HG03139 (cell line): ENCODE measurements at regions not wholly inside any gene's neighbourhood (a gene's known extent, or its start where the extent isn't known, plus 50 kb on each side); places are given as distances from the start of the nearest gene placed in this dataset.

ENCODE experiments used
- ATAC-seq: cut with Tn5 transposase; IDR thresholded peaks from one replicate; pipeline ENCODE4 v1.9.1; 2021; ENCODE audit not compliant: unreplicated experiment

DNA sequence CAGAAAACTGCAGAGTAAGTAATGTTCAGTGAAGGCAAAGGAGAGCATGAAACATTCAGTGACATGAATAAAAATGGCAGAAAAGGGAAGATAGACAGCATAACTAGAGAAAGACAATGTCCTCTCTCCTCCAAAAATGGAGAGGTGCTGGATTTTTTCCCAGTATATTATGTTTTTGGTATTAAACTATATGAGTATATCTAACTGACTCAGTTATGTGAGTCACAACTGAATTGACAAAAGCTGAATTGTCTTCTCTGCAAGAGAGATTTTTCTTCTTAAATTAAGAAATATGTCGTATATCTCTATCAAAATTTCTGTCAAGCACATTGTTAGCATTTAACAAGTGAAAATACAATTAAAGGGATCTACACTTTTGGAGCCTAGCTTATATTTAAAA is 375.1 kb downstream of the CHSY3 start:
- ATAC-seq: no peak

DNA sequence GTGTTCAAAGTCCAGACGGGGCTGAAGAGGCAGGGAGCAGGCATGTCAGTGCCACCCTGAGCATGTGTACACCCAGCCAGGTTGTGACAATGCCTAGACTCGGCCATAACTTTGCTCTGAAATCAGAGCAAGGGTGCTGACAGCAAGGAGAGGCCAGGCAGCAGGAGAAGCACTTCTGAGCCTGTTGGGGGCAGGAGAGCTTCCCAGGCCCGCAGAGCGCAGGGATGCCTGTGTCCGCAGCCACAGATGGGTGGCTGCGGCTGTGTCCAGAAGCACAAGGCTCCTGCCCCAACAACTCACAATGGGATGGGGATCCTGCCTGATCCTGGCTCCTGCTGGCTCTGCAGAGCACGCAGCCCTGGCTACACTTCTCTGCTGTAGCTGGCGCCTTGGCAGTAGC is 373.9 kb downstream of the CHSY3 start:
- ATAC-seq: no peak

DNA sequence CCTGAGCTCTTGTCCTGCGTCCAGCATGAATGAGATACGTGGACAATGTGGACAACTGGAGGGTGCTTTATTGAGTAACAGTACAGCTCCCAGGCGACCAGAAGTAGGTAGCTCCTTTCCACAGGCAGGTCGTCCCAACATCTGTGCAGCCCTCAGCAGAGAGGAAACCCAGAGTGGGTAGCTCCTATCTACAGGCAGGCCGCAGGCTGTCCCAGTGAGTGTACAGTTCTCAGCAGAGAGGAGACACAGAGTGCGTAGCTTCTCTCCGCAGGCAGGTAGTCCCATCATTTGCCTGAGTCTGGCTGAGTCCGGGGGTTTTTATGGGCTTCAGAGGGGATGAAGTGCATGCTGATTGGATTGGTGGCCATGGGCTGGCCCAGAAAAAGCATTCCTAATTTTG is 373.3 kb downstream of the CHSY3 start:
- no peak for ATAC-seq

DNA sequence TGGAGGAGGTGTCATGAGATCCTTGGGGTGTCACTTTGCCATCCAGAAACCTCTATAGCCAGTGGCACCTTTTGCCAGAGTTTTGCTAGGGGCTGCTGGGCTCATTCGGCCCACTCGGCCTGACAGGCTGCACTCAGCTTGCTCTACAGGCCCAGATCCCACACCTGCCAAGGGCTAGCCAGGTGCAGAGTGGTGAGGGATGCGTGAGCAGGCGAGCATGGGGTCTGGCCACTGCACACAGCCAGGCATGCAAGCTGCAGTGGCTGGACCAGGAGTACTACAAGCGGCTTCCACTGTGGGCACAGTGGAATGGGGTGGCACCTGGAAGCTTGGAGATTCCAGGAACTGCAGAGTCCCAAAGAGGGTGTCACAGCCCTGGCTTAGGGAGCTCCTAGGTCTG is 372.7 kb downstream of the CHSY3 start:
- no peak for ATAC-seq

DNA sequence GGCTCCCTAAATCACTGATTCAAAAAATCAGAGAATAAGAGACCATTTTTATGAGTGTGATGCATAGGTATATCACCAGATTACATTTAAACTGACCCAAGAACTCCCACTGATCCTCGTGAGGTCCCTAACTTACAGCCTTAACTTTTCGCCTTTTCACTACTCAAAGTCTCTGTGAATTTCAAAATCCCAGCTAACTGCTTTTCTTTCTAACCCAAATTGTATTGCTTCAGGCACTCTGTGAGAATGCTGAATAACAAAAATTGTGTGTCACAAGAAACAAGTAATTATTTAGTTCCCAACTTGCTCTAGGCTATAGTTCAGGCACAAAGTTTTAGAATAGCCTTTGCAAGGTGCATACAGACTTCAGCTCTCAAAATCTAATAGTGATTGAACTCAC is 368.6 kb downstream of the CHSY3 start:
- ATAC-seq: no peak

DNA sequence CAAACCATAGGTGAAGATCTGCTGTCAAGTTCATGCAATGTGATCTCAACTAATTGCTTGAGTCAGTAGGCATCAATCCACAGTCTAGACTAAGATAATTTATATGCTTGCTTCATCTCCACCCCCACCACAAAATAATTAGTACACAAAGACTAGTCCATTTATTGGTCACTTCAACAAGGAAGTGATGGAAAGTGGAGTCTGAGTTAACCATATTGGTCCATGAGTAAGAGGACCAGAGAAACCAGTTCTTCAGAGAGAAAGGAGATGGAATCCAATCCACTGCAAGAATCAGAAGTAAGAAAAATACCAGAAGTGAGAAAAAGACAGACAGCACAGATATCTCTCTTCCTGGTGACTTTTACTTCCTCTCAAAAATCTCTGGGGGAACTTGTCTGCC is 366.5 kb downstream of the CHSY3 start:
- no peak for ATAC-seq

DNA sequence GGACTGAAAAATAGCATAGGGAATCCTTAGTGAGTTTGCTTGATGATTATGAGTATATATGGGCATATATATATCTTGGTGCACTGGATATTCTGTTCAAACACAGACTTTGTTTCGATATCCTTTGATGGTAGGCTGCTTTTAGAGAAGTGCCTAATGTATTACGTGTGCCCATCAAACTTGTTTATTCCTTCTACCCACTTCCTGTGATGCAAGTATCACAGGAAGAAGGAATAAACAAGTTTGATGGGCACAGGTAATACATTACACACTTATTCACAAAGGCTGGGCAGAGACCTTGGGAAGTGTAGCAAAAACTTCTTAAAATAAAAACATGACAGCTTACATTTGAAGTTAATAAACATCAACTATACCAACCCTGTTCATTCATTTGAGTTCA is 364.2 kb downstream of the CHSY3 start:
- no peak for ATAC-seq

DNA sequence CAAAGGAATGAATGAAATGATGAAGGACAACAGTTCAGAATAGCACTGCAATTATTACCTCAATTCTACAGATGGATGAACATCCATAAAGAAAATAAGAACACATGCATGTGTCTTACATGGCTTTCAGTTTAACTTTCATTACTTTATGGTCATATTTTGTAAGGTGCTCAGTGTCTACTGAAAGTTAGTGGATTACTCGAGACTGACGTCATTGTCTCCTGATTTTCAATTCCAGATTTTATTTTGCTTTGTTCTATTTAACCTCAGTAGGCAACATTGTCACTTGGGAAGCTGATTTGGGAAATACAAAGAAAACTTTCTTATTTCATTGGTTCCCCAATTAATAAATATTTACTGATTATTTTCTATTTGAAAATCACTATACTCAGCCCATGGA is 363.7 kb downstream of the CHSY3 start:
- no peak for ATAC-seq

DNA sequence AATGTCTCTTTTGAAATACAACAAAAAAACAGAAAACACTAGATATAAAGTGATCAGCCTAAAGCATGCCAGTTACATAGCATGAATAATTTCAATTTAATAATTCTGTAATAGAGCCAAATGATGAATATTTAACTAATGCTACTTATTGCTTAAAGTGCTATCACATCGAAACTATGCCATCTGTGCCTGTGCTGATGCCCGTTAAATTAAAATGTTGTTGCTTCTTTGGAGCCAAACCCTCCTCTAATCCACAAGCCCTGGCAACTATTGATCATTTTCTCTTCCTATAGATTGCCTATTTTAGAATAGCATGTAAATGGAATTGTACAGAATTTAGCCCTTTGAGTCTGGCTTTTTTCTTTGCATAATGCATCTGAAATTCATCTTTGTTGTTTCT is 356.2 kb downstream of the CHSY3 start:
- ATAC-seq: no peak

DNA sequence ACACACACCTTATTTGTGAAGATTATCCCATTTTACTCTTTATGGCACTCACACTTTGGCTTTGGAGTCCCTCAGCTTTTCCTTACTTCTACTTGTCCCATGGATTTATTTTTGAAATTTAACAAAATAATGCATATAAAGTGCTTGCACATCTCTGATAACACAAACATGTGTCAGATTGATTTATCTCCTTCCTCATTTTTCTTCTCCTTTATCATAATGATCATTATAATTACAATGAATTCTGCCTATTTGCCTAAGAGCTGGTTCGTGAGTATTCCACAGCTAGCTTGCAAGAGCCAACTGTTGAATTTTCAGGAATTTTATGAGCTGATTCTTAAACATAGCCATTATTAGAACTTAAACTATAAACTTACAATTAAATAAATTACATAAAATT is 347.7 kb downstream of the CHSY3 start:
- ATAC-seq: no peak

DNA sequence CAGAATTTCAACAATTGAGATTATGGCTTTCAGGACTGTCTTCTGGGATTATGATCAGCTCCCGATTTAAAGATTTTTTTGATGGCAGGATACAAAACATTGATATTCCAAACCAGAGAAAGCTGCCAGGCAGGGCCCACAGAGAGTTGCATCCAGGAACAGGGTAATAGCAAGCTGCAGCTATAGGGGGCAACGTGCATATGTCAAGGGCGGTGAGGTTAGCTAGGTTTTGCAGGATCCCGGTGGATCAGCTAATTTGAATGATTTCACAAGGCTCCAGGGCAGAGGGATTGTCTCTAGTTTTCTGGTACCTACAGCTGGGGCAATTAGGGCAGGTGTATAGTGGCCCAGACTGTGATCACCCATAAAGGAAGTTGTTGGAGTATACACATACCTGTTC is 339.4 kb downstream of the CHSY3 start:
- ATAC-seq: no peak

DNA sequence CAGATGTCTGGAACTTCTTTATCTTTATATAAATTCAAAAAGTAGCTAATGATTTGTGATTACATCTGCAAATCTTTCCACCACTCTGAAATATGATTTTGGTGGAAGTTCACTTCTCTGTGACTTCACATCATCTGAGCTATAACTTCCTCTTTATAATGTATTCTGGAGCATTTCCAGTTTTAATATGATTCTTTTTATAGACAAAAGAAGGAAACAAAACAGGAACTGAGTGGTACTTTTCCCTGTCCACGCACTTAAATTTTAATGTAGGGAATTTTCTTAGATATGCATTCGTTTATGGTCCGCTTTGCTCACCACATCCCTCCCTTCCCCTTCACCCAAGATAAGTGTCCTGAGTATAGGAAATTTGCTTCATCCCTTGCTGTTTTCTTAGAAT is 333.5 kb downstream of the CHSY3 start:
- no peak for ATAC-seq
